ENCODE measurements at regions not wholly inside any gene's neighbourhood (a gene's known extent, or its start where the extent isn't known, plus 50 kb on each side); places are given as distances from the start of the nearest gene placed in this dataset.
A peak's percentile ranks its signal among the peaks of the same experiment; 100 is the strongest.

DNA sequence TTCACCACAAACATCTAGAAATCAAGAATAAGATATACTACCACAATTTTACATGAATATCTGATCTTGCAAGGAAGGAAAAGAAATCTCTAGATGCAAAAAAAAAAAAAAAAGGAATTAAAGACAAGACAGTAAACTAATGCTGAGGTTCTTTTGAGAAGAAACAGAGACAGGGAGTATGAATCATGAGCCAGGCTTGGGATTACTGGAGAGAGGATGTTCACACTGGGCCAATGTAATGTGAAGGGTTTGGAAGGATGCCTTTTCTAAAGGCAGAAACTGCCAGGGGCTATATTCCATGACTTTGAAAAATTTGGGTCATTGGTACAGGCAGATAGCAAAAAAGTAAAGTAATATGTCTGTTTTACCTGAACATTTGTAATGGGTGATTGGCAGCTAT is 573.0 kb upstream of the IGFBP3 start:
- DNase-seq (ENCODE audit: low spot score): no peak

DNA sequence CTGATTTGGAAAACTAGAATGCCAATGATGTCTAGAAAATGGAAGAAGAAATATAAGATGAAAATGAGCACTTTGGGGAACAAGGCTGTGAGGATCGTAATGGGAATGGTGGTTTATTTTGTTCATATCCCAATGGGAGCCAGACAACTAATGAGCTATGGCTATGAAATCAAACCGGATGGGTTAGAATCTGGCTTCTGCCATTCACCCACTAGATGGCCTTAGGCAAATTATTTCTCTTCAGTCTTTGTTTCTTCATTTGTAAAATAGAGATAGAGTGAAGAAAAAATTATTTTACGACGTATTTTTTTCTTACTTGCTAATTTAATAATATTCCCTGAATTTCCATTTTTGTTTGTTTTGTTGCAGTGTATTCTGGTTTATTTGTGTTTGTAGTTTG is 572.1 kb upstream of the IGFBP3 start:
- no peak for DNase-seq (ENCODE audit: low spot score)

DNA sequence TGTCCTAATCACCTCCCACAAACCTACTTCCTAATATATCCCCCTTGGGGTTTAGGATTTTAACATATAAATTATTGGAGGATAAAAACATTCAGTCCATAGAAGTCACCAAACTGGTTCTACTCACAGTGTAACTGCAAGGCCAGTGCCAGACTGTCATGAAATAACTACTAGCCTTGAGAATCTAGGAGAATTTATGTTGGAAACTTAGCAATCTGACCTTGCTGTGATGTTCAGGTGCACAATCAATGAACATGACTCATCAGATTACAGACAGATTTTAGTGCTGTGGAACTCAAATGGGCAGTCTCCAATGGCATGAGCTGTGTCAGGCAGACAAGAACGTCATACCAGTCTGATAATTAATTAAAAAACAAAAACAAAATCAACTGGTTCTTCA is 571.4 kb upstream of the IGFBP3 start:
- DNase-seq (ENCODE audit: low spot score): peak; percentile 22

DNA sequence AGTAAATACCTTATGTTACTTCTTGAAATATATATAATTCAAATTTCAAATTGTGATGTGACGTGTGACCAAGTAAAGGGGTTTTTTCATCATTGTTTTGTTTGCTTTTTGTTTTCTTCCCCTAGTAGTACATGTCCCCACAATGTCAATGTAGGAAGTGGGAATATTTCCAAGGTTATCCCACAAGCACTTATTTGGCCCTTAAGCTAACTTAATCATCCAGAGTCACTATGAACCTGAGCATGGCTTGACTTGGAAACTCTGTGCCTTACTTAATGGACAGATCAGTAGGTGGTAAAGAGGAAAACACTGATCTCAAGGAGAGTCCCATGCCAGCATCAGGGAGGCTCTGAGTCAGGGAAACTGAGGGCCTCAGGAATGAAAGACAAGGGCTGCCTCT is 569.3 kb upstream of the IGFBP3 start:
- DNase-seq (ENCODE audit: low spot score): no peak

DNA sequence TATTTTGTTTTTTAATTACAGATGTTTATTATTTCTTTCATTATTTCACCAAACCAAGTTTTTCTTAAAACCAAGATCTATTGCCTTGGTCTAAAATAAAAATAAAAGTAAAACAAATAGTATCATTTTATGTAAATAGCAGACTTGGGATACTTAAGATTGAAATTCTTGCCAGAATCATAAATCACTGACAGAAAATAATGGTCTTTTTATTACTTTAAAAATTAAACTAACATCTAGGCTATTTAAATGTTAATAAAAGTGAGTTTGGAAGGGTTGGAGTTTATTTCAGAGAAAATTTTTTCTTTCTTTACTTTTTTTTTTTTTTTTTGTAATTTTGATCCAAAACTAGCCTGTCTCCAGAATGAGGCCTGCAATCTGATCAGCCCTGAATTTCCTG is 568.0 kb upstream of the IGFBP3 start:
- no peak for DNase-seq (ENCODE audit: low spot score)

DNA sequence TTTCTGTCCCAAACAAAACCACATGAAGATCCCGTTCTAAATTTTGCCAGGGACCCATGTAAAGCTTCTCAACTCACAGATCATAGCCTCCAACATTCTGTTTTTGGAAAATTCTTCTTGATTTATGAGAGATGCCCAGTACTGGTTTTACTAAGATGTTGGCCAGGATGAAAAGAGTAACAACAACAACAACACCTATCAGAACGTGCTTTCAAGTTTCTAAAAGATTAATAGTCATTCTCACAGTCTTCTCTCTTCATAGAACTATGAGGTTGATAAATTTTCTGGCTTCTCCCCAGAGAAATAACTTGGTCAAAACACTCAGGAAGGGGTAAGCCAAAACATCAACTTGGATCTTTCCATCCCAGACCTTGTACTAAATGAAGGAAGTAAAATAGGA is 567.5 kb upstream of the IGFBP3 start:
- no peak for DNase-seq (ENCODE audit: low spot score)

DNA sequence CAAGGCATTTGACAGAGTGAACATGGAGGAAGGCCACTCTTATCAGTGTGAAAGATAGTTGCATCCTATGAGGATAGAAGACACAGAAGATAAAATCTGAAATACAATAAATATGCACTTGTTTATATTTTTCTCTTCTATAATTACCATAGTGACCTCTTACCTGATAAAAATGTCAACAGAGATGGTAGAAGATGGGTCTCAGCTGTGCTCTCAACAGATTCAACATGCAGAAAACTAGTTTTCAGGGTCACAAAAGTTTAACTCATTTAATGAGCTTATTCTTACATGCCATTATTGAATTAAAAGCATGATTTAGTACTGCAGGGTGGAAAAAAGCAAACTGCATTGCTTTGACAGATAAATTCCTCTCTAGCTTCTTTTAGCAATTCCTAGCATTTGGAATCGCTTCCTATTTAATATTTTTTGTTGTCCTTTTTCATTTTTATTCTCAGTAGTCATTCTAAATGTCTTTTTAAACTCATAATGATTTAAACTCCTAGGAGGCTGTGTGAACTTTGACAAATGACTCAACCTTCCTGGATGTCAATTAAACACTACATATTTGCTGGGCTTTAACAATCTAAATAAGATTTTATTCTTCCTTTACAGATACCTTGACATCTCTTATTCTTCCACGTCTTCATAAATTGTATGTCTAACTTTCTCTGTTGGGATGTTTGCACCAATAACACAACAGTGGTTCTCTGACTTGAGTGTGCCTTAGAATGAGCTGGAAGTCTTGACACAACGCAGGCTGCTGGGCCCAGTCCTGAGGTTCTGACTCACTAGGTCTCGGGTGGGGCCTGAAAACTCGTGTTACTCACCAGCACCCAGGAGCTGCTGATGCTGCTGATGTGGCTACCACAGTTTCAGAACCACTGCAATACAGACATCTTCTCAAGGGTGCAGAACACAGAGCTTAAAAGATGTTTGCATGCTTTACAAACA is 565.5 kb upstream of the IGFBP3 start:
- DNase-seq (ENCODE audit: low spot score): peak; percentile 14

DNA sequence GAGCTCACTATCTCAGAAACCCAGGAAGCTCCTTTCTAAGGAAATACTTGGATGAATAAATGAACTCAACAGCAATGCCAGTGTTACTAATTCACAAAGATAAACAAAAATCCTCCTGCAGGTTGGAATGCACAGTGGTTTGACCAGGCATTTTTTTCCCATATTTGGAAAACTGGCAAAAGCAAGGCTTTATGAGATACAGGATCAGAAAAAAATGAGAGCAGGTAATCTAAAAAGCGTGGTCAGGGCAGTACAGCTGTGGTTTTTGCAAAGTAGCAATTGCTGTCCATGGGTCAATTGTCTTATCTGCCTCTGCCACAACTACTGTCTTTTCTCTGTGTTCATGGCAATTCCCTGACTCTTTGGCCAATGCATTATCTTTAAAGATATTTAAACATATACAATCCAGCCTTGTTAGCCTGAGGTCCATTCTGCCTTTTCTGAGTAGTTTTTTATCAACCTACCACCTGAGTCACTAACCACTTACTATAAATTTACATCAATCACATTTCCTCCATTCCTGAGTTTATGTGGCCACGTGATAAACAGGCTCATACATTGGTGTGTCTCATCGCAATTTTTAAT is 564.5 kb upstream of the IGFBP3 start:
- no peak for DNase-seq (ENCODE audit: low spot score)

DNA sequence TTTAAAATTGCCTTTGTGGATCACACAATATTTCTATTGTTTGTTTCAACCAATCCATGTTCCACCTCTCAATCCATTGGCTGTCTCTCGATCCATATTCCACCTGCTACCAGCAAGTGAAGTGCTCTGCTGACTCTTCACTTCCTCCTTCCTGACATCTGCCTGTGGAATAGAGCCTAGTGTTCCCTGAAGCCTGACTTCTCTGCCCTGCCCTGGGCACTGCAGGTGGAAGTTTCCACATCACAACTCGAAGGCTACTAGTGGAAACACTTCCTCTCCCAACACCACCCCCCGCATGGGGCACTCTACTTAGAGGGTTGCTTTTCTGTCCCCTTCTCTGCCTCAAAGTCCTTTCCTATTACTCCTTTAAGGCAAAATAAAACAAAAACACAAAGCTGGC is 563.8 kb upstream of the IGFBP3 start:
- no peak for DNase-seq (ENCODE audit: low spot score)

DNA sequence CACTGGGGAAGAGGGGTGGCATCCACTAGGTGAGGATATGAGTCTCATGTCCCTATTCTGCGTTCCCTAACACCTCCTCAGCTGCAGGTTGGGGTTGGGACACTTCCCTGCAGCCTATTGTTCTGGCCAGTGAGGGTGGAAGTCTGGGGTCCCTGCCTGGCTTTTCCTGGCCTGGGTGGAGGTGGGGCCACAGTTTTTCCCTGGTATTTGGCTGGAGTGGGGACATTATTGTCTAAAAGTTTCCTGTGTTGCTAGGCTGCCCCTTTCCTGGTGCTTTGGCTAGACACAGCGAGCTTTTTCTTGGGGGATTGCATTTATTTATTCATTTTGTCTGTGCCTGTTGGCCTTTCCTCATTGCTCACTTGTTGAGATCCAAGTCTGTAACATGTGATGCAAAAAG is 559.5 kb upstream of the IGFBP3 start:
- DNase-seq (ENCODE audit: low spot score): no peak

DNA sequence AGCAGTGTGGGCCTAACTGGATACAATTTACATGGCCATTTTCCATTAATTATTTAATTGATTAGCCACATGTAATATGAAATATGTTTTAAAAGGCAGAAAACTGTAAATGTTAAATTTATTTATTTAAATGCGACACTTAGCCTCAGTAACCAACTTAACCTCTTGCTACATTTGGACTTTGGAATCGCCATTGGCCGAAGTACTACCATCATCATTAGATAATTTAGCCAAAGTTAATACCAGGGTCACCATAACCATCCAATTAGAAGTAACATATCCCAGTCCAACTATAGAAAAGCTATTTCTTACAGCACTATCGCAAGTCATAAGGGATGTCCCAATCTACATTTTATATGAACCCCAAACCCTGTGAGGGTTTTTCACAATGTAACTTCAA is 558.6 kb upstream of the IGFBP3 start:
- no peak for DNase-seq (ENCODE audit: low spot score)

DNA sequence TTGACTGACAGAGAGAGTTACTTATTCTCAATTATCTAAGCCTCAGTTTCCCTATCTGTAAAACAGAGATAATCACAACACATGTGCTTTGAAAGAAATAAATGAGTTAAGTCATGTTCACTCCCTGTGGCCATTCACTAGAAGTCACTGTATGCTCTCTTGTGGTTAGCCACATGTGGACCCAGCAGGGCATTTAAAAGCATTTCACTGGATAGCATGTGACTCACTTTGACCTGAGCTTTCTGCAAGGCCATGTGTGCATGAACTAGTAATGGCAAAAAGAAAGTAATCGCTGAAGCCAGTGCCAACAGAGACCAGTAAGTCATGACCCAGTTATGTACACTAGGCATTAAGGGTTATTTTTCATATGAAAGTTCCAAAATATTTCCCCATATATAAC is 557.0 kb upstream of the IGFBP3 start:
- DNase-seq (ENCODE audit: low spot score): no peak

DNA sequence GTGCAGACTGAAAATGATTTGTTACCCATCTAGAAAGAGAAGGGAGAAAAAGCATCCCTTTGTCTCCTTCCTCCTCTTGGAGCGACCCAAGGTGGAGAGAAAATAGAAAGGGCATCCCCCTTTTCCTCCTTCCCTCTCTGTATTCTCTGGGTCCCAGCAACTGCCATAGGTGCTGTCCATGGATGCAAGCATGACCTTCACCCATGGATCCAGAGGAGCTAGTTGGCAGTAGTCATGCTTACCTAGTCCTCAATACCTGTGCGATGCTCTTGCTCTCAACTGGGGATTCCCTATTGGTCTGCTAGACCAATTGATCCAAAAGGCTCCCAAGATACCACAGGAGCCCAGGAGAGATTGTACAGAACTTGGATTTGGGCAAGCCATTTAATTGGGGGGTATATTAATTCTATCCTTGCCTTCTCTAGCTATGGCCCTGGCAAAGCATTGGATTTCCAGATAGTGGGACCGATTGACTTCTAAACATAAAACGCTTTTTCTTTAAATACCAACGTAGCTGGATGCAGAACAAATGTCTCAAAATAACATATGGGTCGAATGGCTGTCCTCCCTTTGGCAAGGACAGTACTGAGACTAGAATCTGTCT is 547.8 kb upstream of the IGFBP3 start:
- no peak for DNase-seq (ENCODE audit: low spot score)

DNA sequence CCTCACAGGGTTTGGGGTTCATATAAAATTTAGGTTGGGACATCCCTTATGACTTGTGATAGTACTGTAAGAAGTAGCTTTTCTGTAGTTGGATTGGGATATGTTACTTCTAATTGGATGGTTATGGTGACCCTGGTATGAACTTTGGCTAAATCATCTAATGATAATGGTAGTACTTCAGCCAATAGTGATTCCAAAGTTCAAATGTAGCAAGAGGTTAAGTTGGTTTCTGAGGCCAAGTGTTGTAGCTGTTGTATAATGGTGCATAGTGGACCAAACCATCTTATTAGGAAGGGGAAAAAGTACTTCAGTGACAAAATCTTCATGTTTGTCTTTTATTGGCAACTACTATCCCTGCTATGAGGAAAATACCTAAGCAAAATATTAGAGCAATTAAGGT is 542.1 kb upstream of the IGFBP3 start:
- DNase-seq (ENCODE audit: low spot score): no peak

DNA sequence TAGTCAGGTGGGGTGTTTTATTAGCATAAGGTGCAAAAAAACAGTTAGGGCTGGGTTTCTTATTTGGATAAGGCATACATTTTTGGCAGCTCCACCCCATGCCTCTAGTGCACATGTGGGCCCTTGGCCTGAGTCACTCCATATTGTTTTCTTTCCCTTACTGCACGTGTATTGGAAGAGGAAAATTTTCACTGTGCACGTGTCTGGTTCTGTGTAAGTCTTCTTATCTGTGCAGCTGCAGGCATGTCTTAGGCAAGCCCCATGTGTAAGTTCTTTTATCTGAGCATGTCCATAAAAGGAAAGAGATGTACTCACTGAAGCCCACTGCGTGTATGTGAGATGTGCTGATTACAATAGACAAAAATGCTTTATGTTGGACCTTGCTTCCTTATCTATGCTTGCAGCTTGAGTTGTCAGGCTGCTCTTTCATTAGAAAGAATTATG is 540.3 kb upstream of the IGFBP3 start:
- no peak for DNase-seq (ENCODE audit: low spot score)

DNA sequence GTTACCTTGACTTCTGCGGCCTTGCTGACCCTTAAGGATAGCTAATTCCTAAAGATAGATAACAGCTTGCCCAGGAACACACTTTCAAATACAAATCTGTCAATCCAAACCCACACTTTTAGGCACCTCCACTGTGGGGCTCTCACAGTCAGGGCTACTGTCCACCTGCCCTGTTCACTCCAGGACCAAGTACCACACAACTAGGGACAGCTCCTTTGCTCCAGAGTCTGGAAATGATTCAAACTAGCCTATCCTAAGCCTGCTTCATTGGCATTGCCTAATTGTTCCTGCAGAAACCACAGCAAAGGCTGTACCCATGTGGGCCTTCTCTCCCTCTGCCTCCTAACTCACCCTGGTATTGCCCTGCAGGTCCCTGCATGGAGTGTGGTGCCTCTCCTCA is 538.9 kb upstream of the IGFBP3 start:
- DNase-seq (ENCODE audit: low spot score): no peak

DNA sequence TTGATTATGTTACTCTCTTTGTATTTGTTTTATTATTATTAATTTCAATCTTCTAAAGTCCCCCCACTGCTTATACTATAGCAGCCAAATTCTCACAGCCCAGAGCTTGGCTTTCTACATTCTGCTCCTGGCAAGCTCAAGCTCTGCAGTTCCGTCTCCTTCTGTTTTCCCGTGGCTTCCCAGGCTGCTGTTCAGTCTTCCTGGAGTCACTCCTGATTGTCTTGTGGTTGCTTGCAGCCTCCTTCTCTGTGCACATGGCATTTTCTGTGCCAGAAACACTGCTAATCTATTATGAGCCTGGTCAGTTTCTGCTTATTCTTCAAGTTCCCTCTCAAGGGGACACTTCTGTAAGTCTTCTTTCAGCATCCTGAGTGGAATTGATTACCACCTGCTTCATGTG is 533.7 kb upstream of the IGFBP3 start:
- peak; percentile 11 for DNase-seq (ENCODE audit: low spot score)

DNA sequence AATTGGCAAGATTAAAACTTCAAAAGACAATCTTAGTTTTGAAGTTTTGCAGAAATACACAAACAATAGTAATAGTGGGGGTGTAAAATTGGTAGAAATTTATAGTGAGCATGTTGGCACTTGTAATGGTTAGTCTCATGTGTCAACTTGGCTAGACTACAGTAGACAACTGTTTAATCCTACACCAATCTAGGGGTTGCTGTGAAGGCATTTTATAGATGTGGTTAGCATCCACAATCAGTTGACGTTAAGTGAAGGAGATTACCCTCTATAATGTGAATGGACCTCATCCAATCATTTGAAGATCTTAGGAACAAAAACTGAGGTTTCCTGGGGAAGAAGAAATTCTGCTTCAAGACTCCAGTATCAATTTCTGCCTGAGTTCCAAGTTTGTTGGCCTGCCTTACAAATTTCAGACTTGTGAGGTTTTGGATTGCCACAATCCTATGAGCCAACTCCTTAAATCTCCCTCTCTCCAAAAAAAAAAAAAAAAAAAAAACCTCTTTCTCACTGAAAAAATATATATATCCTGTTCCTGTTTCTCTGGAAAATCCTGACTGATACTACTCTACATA is 531.6 kb upstream of the IGFBP3 start:
- no peak for DNase-seq (ENCODE audit: low spot score)

DNA sequence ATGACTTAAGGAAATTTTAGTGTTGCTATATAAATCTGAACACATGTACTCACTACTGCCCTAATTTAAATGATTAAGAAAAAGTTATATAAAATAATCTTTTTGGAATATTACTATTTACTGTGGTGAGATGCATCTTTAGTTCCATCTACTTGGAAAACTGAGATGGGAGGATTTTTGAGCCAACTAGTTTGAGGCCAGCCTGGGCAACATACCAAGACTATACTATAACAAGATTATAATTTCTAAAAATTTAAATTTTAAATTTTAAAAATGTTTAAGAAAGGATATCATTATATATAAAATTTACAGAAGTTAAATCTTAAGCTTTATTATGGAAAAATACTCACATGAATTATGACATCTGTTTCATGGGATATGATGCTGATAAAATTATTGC is 530.8 kb upstream of the IGFBP3 start:
- DNase-seq (ENCODE audit: low spot score): no peak

DNA sequence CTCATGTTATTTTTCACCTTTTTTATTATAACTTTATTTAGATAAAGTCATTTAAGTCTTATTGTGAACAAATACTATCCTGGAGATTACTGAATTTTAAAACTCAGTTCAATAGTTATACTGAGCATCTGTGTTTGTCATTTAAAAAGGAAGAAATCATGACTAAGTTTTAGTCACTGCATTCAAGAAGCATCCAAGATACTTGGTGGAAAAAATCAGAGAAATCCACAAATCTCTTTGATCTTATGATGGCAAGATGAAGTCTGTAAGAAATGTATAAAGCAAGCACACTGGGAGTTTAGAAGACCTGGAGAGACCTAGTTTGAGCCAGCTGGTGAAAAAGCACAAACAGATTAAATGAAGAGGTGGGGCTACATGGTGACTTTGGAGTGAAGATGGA is 529.8 kb upstream of the IGFBP3 start:
- DNase-seq (ENCODE audit: low spot score): no peak

DNA sequence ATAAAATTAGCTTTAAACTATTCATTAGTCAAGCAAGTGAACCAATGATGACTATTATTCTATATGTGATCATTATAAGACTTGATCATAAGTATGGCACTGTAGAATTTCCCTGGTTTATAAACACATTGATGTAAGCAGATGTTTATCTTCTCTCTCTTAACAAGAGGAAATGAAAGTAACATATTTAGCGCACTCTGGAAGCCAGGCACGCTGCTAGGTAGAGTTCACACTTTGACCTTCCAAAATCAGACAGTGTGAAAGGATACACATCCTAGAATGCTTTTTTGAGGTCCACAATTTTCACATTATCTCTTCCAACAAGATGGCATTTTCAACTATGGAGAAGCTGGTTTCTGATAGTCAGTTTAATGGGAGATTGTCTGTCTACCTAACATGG is 529.4 kb upstream of the IGFBP3 start:
- DNase-seq (ENCODE audit: low spot score): no peak

DNA sequence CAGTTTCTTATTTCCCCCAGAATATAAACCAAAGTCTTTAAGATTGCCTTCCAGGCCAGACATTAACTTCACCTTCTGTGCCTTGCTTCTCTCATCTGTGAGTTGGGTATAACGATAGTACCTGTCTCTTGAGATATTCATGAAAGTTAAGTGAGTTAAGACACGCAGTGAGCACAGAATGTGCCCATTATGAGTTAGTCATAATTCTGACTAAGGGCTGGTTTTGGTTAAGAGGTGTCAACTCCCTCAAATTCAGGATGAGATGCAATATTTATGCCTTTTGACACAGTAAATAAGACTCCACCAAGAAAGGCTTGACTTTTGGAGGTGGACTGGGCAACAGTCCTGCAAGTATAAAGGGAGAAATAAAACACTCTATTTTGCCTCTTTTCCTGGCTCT is 528.7 kb upstream of the IGFBP3 start:
- no peak for DNase-seq (ENCODE audit: low spot score)

DNA sequence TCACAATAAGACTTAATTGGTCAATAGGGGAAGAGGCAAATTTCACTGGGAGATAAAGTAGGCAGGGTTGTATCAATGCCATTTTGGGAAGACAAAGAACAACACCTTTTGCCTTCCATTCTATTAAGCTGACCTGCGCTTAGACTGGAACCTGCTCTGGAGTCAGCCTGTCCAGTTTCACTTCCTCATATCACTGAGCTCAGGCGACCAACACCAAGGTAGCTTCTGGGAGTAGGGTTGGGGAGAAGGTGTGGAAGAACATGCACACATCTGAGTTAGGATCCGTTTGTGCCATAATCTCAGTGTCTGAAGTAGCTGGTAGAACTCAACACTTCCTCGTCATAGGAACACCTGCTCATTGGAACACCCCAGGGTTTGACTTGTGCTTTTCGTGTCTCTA is 527.4 kb upstream of the IGFBP3 start:
- DNase-seq (ENCODE audit: low spot score): no peak

Measured in mucosa of gallbladder (tissue), 1 donor.